ENCODE measurements at regions not wholly inside any gene's neighbourhood (a gene's known extent, or its start where the extent isn't known, plus 50 kb on each side); places are given as distances from the start of the nearest gene placed in this dataset.

DNA sequence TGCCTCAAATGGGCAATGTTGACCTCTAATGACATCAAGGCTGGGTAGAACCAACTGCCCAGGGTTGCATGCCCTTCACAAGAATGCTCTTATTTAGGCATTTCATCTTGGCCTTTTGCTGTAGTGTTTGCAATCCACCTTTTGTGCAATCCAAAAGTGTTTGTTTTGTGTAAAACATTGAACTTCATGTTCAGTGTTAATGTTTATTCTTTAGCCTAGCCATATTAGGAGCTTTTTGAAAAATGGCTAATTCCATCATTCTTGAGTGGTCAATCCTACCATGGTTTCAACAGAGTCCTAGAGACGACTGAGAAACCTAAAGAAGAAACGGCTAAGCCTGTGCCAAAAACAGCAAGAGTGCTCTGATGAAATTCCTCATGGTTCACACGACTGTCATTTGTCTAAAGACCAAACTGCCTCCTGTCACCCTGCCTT is 279.6 kb upstream of the PRDM1 start:
- H3K4me1 ChIP-seq (ENCODE audit: control insufficient read depth in 4 of 4, insufficient read depth in 4 of 4, low read length in 3 of 4): peaks cover 2 to 30% (median 10%) of the 10 kb centered on the region in 4 donors
- no peak overlapping the region for H3K4me3 ChIP-seq (ENCODE audit: low read depth in 1 of 3, low read length in 3 of 3)
- WGBS: 36% methylated on average over 3 of the region's 3 CpGs
- no peak overlapping the region for H3K9ac ChIP-seq (ENCODE audit: low read depth in 1 of 2, low read length in 2 of 2)
- H3K9me3 ChIP-seq (ENCODE audit: control insufficient read depth in 4 of 4, low read length in 3 of 4): no peaks in the 10 kb centered on the region
- TF ChIP-seq RXRA (IDR thresholded peaks at IDR 0.05) (peak; percentile 99), TAF1 (conservative IDR thresholded peaks at IDR 0.05) (no peak), EGR1 (IDR thresholded peaks at IDR 0.05; ENCODE audit: low read depth in 2 of 2) (peak in 1 of 2 donors; percentile 13), RAD21 (IDR thresholded peaks at IDR 0.05) (peak; percentile 62 to 75), HNF4G (IDR thresholded peaks at IDR 0.05) (peak; percentile 86), YY1 (IDR thresholded peaks at IDR 0.05) (peak; percentile 95), FOXA2 (IDR thresholded peaks at IDR 0.05) (peak; percentile 85), FOXA1 (IDR thresholded peaks at IDR 0.05) (peak; percentile 61), HNF4A (conservative IDR thresholded peaks at IDR 0.05) (peak; percentile 94), SP1 (IDR thresholded peaks at IDR 0.05) (peak; percentile 98), NR2F2 (IDR thresholded peaks at IDR 0.05) (peak; percentile 81), JUND (IDR thresholded peaks at IDR 0.05) (peak; percentile 95 to 97), GABPA (IDR thresholded peaks at IDR 0.05 in 1 of 2, conservative IDR thresholded peaks at IDR 0.05 in 1 of 2) (peak; percentile 25 to 40)
- TF ChIP-seq, protein P1, sequence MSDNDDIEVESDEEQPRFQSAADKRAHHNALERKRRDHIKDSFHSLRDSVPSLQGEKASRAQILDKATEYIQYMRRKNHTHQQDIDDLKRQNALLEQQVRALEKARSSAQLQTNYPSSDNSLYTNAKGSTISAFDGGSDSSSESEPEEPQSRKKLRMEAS (IDR thresholded peaks at IDR 0.05): peak; percentile 73
- TF ChIP-seq, protein P2, sequence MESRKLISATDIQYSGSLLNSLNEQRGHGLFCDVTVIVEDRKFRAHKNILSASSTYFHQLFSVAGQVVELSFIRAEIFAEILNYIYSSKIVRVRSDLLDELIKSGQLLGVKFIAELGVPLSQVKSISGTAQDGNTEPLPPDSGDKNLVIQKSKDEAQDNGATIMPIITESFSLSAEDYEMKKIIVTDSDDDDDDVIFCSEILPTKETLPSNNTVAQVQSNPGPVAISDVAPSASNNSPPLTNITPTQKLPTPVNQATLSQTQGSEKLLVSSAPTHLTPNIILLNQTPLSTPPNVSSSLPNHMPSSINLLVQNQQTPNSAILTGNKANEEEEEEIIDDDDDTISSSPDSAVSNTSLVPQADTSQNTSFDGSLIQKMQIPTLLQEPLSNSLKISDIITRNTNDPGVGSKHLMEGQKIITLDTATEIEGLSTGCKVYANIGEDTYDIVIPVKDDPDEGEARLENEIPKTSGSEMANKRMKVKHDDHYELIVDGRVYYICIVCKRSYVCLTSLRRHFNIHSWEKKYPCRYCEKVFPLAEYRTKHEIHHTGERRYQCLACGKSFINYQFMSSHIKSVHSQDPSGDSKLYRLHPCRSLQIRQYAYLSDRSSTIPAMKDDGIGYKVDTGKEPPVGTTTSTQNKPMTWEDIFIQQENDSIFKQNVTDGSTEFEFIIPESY (IDR thresholded peaks at IDR 0.05): peak; percentile 87
- TF ChIP-seq, protein P3, sequence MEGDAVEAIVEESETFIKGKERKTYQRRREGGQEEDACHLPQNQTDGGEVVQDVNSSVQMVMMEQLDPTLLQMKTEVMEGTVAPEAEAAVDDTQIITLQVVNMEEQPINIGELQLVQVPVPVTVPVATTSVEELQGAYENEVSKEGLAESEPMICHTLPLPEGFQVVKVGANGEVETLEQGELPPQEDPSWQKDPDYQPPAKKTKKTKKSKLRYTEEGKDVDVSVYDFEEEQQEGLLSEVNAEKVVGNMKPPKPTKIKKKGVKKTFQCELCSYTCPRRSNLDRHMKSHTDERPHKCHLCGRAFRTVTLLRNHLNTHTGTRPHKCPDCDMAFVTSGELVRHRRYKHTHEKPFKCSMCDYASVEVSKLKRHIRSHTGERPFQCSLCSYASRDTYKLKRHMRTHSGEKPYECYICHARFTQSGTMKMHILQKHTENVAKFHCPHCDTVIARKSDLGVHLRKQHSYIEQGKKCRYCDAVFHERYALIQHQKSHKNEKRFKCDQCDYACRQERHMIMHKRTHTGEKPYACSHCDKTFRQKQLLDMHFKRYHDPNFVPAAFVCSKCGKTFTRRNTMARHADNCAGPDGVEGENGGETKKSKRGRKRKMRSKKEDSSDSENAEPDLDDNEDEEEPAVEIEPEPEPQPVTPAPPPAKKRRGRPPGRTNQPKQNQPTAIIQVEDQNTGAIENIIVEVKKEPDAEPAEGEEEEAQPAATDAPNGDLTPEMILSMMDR (IDR thresholded peaks at IDR 0.05; ENCODE audit: low read depth, low read length, missing input control): no peak
- TF ChIP-seq, protein P4, sequence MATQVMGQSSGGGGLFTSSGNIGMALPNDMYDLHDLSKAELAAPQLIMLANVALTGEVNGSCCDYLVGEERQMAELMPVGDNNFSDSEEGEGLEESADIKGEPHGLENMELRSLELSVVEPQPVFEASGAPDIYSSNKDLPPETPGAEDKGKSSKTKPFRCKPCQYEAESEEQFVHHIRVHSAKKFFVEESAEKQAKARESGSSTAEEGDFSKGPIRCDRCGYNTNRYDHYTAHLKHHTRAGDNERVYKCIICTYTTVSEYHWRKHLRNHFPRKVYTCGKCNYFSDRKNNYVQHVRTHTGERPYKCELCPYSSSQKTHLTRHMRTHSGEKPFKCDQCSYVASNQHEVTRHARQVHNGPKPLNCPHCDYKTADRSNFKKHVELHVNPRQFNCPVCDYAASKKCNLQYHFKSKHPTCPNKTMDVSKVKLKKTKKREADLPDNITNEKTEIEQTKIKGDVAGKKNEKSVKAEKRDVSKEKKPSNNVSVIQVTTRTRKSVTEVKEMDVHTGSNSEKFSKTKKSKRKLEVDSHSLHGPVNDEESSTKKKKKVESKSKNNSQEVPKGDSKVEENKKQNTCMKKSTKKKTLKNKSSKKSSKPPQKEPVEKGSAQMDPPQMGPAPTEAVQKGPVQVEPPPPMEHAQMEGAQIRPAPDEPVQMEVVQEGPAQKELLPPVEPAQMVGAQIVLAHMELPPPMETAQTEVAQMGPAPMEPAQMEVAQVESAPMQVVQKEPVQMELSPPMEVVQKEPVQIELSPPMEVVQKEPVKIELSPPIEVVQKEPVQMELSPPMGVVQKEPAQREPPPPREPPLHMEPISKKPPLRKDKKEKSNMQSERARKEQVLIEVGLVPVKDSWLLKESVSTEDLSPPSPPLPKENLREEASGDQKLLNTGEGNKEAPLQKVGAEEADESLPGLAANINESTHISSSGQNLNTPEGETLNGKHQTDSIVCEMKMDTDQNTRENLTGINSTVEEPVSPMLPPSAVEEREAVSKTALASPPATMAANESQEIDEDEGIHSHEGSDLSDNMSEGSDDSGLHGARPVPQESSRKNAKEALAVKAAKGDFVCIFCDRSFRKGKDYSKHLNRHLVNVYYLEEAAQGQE (IDR thresholded peaks at IDR 0.05): peak; percentile 78
- TF ChIP-seq, protein P5, sequence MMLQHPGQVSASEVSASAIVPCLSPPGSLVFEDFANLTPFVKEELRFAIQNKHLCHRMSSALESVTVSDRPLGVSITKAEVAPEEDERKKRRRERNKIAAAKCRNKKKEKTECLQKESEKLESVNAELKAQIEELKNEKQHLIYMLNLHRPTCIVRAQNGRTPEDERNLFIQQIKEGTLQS (IDR thresholded peaks at IDR 0.05): peak; percentile 83
- H3K36me3 ChIP-seq (ENCODE audit: control insufficient read depth in 4 of 4, insufficient read depth in 3 of 4, low read depth in 1 of 4, low read length in 3 of 4): no peaks in the 10 kb centered on the region
- peak overlapping the region in 1 of 2 donors; percentile 23 for H3K27ac ChIP-seq (ENCODE audit: low read depth in 1 of 2, low read length in 2 of 2)
- DNase-seq (ENCODE audit: low spot score): no peak
- no peaks in the 10 kb centered on the region for H3K27me3 ChIP-seq (ENCODE audit: control insufficient read depth in 4 of 4, insufficient read depth in 4 of 4, low read length in 3 of 4)
